HL-60 (cell line): ENCODE measurements at regions not wholly inside any gene's neighbourhood (a gene's known extent, or its start where the extent isn't known, plus 50 kb on each side); places are given as distances from the start of the nearest gene placed in this dataset.

Experiments used
- TF ChIP-seq, protein P1 (sequence below): IDR thresholded peaks from one replicate; pipeline ENCODE4 v1.5.1; 2011; ENCODE audit warnings: low read length, control low read depth, inconsistent platforms; ENCODE audit not compliant: insufficient read depth
- TF ChIP-seq, protein P2 (sequence below): IDR thresholded peaks from 2 replicates; pipeline ENCODE4 v1.6.1; 2012; ENCODE audit warnings: low read depth; ENCODE audit not compliant: insufficient replicate concordance

DNA sequence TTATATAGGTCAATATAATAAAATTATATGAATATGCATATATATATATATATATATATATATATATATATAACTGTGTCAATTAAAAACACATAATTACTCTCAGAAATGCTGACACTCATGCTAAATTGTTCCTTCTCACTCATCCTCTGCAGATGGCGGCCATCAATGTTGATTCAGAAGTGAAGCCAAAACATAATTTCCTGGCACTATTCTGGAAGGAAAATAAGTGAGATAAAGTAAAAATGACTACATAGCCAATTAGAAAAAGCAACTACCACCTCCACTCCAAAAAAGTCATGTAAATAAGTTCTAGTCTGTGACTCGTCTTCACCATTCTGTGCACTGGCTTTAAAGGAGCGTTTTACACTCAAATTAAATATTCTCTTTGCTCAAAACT, 423.3 kb downstream of the EFNB2 start:
- TF ChIP-seq, protein P1, sequence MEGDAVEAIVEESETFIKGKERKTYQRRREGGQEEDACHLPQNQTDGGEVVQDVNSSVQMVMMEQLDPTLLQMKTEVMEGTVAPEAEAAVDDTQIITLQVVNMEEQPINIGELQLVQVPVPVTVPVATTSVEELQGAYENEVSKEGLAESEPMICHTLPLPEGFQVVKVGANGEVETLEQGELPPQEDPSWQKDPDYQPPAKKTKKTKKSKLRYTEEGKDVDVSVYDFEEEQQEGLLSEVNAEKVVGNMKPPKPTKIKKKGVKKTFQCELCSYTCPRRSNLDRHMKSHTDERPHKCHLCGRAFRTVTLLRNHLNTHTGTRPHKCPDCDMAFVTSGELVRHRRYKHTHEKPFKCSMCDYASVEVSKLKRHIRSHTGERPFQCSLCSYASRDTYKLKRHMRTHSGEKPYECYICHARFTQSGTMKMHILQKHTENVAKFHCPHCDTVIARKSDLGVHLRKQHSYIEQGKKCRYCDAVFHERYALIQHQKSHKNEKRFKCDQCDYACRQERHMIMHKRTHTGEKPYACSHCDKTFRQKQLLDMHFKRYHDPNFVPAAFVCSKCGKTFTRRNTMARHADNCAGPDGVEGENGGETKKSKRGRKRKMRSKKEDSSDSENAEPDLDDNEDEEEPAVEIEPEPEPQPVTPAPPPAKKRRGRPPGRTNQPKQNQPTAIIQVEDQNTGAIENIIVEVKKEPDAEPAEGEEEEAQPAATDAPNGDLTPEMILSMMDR = no peak
- TF ChIP-seq, protein P2, sequence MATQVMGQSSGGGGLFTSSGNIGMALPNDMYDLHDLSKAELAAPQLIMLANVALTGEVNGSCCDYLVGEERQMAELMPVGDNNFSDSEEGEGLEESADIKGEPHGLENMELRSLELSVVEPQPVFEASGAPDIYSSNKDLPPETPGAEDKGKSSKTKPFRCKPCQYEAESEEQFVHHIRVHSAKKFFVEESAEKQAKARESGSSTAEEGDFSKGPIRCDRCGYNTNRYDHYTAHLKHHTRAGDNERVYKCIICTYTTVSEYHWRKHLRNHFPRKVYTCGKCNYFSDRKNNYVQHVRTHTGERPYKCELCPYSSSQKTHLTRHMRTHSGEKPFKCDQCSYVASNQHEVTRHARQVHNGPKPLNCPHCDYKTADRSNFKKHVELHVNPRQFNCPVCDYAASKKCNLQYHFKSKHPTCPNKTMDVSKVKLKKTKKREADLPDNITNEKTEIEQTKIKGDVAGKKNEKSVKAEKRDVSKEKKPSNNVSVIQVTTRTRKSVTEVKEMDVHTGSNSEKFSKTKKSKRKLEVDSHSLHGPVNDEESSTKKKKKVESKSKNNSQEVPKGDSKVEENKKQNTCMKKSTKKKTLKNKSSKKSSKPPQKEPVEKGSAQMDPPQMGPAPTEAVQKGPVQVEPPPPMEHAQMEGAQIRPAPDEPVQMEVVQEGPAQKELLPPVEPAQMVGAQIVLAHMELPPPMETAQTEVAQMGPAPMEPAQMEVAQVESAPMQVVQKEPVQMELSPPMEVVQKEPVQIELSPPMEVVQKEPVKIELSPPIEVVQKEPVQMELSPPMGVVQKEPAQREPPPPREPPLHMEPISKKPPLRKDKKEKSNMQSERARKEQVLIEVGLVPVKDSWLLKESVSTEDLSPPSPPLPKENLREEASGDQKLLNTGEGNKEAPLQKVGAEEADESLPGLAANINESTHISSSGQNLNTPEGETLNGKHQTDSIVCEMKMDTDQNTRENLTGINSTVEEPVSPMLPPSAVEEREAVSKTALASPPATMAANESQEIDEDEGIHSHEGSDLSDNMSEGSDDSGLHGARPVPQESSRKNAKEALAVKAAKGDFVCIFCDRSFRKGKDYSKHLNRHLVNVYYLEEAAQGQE = no peak
